Esophagus muscularis mucosa (tissue), 4 donors: ENCODE measurements at regions not wholly inside any gene's neighbourhood (a gene's known extent, or its start where the extent isn't known, plus 50 kb on each side); places are given as distances from the start of the nearest gene placed in this dataset.

Source experiments
- DNase-seq: peaks from one replicate; pipeline ENCODE4 v3.0.0-alpha.2; 2017; ENCODE audit errors: extremely low spot score
- H3K27ac ChIP-seq, 4 donors: fragments of 200-600 bp; sonication (generic); replicated peaks in 1 of 4; 1 replicate in 3 of 4; 2 replicates in 1 of 4; pipeline ENCODE4 v1.5.1; 2016 to 2019; ENCODE audit warnings: mild to moderate bottlenecking in 1 of 4
- H3K27me3 ChIP-seq, 4 donors: fragments of 200-600 bp; sonication (generic); one replicate each; pipeline versions ENCODE4 v1.5.1 to v1.6.0; 2016 to 2019
- H3K36me3 ChIP-seq, 4 donors: fragments of 200-600 bp; sonication (generic); one replicate each; pipeline ENCODE4 v1.5.1; 2016 to 2019
- H3K4me1 ChIP-seq, 4 donors: fragments of 200-600 bp; sonication (generic); one replicate each; pipeline ENCODE4 v1.5.1; 2016 to 2019
- H3K4me3 ChIP-seq, 4 donors: fragments of 200-600 bp; sonication (generic); 1 replicate in 2 of 4; 2 replicates in 2 of 4; pipeline ENCODE4 v1.5.1; 2016 to 2019; ENCODE audit warnings: mild to moderate bottlenecking in 4 of 4, moderate library complexity in 1 of 4
- H3K9me3 ChIP-seq, 4 donors: fragments of 200-600 bp; sonication (generic); 1 replicate in 3 of 4; 2 replicates in 1 of 4; pipeline ENCODE4 v1.5.1; 2016 to 2019
- CTCF ChIP-seq, 3 experiments: fragments of 200-600 bp in 2 of 3; fragments of 450-650 bp in 1 of 3; sonication (generic) in 2 of 3; IDR thresholded peaks; one replicate each; pipeline ENCODE4 v1.5.1; 2017 to 2019; ENCODE audit warnings: antibody characterized with exemption in 3 of 3, mild to moderate bottlenecking in 2 of 3, moderate library complexity in 1 of 3
- EP300 ChIP-seq: sonication (generic); formaldehyde crosslinking; IDR thresholded peaks from one replicate; pipeline ENCODE4 v1.6.1; 2017; ENCODE audit warnings: antibody characterized with exemption
- POLR2A ChIP-seq: fragments of 450-650 bp; IDR thresholded peaks from one replicate; pipeline ENCODE4 v1.6.1; 2017; ENCODE audit warnings: antibody characterized with exemption, moderate library complexity, mild to moderate bottlenecking, low read depth
- POLR2AphosphoS5 ChIP-seq, 2 donors: sonication (generic); formaldehyde crosslinking; IDR thresholded peaks; one replicate each; pipeline ENCODE4 v1.6.1; 2017; ENCODE audit warnings: antibody characterized with exemption in 2 of 2
- WGBS: methylation state at CpG from one replicate; pipeline ENCODE4 v1.1.5; 2018; 5-methylcytosine and 5-hydroxymethylcytosine counted together
- intact Hi-C: fragments of 100-400 bp; cut with DNase I; formaldehyde crosslinking; loops from one replicate; pipeline ENCODE4 v1.15.1; 2023

- Histone ChIP-seq H3K4me1 (no peaks in the 10 kb centered on the region), H3K27ac (no peak overlapping the region), H3K27me3 (no peaks in the 10 kb centered on the region), H3K4me3 (no peak overlapping the region), H3K9me3 (no peaks in the 10 kb centered on the region), H3K36me3 (no peaks in the 10 kb centered on the region)
- intact Hi-C loops, result no loop called here
- DNase-seq, result no peak
- TF ChIP-seq EP300 (no peak), CTCF (IDR thresholded peaks at IDR 0.05) (no peak), POLR2A (no peak), POLR2AphosphoS5 (IDR thresholded peaks at IDR 0.05) (no peak)
These were observed 103.3 kb downstream of the DIRAS2 start for GRCh38 chr9:90539286-90539685.

- H3K4me1 ChIP-seq, result no peaks in the 10 kb centered on the region
- no peaks in the 10 kb centered on the region for H3K27me3 ChIP-seq
- H3K36me3 ChIP-seq, result no peaks in the 10 kb centered on the region
- no peak overlapping the region for H3K4me3 ChIP-seq
- intact Hi-C loops, result no loop called here
- WGBS, result 90% methylated on average over 1 of the region's 1 CpG
- H3K9me3 ChIP-seq, result no peaks in the 10 kb centered on the region
- H3K27ac ChIP-seq, result no peak overlapping the region
- no peak for DNase-seq
- TF ChIP-seq CTCF (IDR thresholded peaks at IDR 0.05) (no peak), EP300 (no peak), POLR2A (no peak), POLR2AphosphoS5 (IDR thresholded peaks at IDR 0.05) (no peak)
These were observed 101.9 kb downstream of the DIRAS2 start for GRCh38 chr9:90540734-90541133.

- Histone ChIP-seq H3K27me3 (no peaks in the 10 kb centered on the region), H3K27ac (no peak overlapping the region), H3K4me1 (no peaks in the 10 kb centered on the region), H3K9me3 (peaks cover 0 to 13% (median 5%) of the 10 kb centered on the region in 4 donors), H3K4me3 (no peak overlapping the region), H3K36me3 (no peaks in the 10 kb centered on the region)
- WGBS, result 89% methylated on average over 2 of the region's 2 CpGs
- intact Hi-C loops, result no loop called here
- TF ChIP-seq POLR2AphosphoS5 (IDR thresholded peaks at IDR 0.05), result no peak
- TF ChIP-seq POLR2A, result no peak
- no peak for TF ChIP-seq EP300
- no peak for TF ChIP-seq CTCF (IDR thresholded peaks at IDR 0.05)
- no peak for DNase-seq
These were observed 98.1 kb downstream of the DIRAS2 start for GRCh38 chr9:90544488-90544887.

- Histone ChIP-seq H3K4me3 (no peak overlapping the region), H3K9me3 (peaks cover 0 to 13% (median 5%) of the 10 kb centered on the region in 4 donors), H3K27me3 (no peaks in the 10 kb centered on the region), H3K27ac (no peak overlapping the region), H3K4me1 (no peaks in the 10 kb centered on the region), H3K36me3 (no peaks in the 10 kb centered on the region)
- no peak for DNase-seq
- 23% methylated on average over 7 of the region's 7 CpGs for WGBS
- intact Hi-C loops, result no loop called here
- TF ChIP-seq EP300 (no peak), POLR2A (no peak), CTCF (IDR thresholded peaks at IDR 0.05) (no peak), POLR2AphosphoS5 (IDR thresholded peaks at IDR 0.05) (no peak)
These were observed 96.4 kb downstream of the DIRAS2 start for GRCh38 chr9:90546200-90546599.

- no peak for TF ChIP-seq POLR2AphosphoS5 (IDR thresholded peaks at IDR 0.05)
- TF ChIP-seq CTCF (IDR thresholded peaks at IDR 0.05), result no peak
- no peak for TF ChIP-seq EP300
- TF ChIP-seq POLR2A, result no peak
- H3K27me3 ChIP-seq, result no peaks in the 10 kb centered on the region
- H3K4me3 ChIP-seq, result no peak overlapping the region
- DNase-seq, result no peak
- 90% methylated on average over 2 of the region's 2 CpGs for WGBS
- intact Hi-C loops, result no loop called here
- no peaks in the 10 kb centered on the region for H3K36me3 ChIP-seq
- no peak overlapping the region for H3K27ac ChIP-seq
- peaks cover 0 to 13% (median 5%) of the 10 kb centered on the region in 4 donors for H3K9me3 ChIP-seq
- no peaks in the 10 kb centered on the region for H3K4me1 ChIP-seq
These were observed 94.7 kb downstream of the DIRAS2 start for GRCh38 chr9:90547896-90548295.
